ENCODE measurements at regions not wholly inside any gene's neighbourhood (a gene's known extent, or its start where the extent isn't known, plus 50 kb on each side); places are given as distances from the start of the nearest gene placed in this dataset.

GRCh38 chr1:219791766-219792165 lies 136.6 kb downstream of the SLC30A10 start:
- Histone ChIP-seq H4K91ac (ENCODE audit: insufficient read length, low read depth, low read length) (no peak overlapping the region), H3K9me3 (ENCODE audit: control insufficient read depth, low read depth, low read length) (no peaks in the 10 kb centered on the region), H3K23ac (ENCODE audit: insufficient read length, low read depth, low read length) (no peak overlapping the region), H2BK5ac (ENCODE audit: insufficient read length, low read length) (no peak overlapping the region), H3K23me2 (ENCODE audit: insufficient read length, low read depth, low read length, poor library complexity, severe bottlenecking) (no peaks in the 10 kb centered on the region), H4K20me1 (ENCODE audit: control insufficient read depth, insufficient read depth, insufficient read length) (no peaks in the 10 kb centered on the region), H4K8ac (replicated peaks; ENCODE audit: insufficient read length, low read depth, low read length) (no peak overlapping the region), H3K27me3 (ENCODE audit: insufficient read depth, low read length) (no peaks in the 10 kb centered on the region), H2BK120ac (ENCODE audit: low read depth, low read length, poor library complexity, severe bottlenecking) (no peak overlapping the region), H2BK20ac (ENCODE audit: low read depth, low read length, poor library complexity, severe bottlenecking) (no peak overlapping the region), H3K9ac (ENCODE audit: extremely low read depth, insufficient read length, low read length) (no peak overlapping the region), H3K27ac (ENCODE audit: insufficient read length, low read depth, low read length) (no peak overlapping the region), H3K14ac (ENCODE audit: insufficient read depth, low read length) (no peak overlapping the region), H3K56ac (ENCODE audit: insufficient read length, low read depth, low read length) (no peak overlapping the region), H3T11ph (ENCODE audit: low read length) (no peak overlapping the region), H2BK12ac (ENCODE audit: insufficient read length, low read depth, low read length) (no peak overlapping the region), H3K18ac (ENCODE audit: insufficient read length, low read depth, low read length) (no peak overlapping the region), H2AK5ac (ENCODE audit: insufficient read length, low read length) (no peak overlapping the region), H3K79me2 (ENCODE audit: insufficient read depth, low read length) (no peaks in the 10 kb centered on the region), H3K79me1 (ENCODE audit: insufficient read depth, low read depth, low read length, poor library complexity, severe bottlenecking) (no peaks in the 10 kb centered on the region), H3K4me2 (ENCODE audit: insufficient read depth, insufficient read length, low read length) (no peak overlapping the region), H3K4me1 (ENCODE audit: insufficient read depth, low read length) (0 out of 2 replicates have a peak, but pooled peaks cover 2% of the 10 kb centered on the region), H2AFZ (ENCODE audit: low read length) (no peak overlapping the region), H4K5ac (ENCODE audit: insufficient read length, low read depth, low read length) (no peak overlapping the region), H3K4ac (ENCODE audit: low read depth, low read length) (no peak overlapping the region), H2BK15ac (ENCODE audit: low read depth, low read length) (no peak overlapping the region)
- Mint-ChIP-seq H3K36me3 (ENCODE audit: insufficient read depth in 1 of 3, low read depth in 3 of 3) (no peaks in the 10 kb centered on the region), H3K27me3 (ENCODE audit: low read depth) (no peaks in the 10 kb centered on the region), H3K27ac (no peak overlapping the region), H3K9me3 (no peaks in the 10 kb centered on the region; a peak in 1 of 5 replicates), H3K4me3 (no peak overlapping the region), H3K4me1 (peaks cover 6 to 15% of the 10 kb centered on the region in 2 experiments)
- DNase-seq, result no peak
- WGBS (ENCODE audit: extremely low coverage, insufficient read length, low lambda C conversion rate), result no CpG with 5 or more reads among the region's 2 CpGs
- no peak for TF ChIP-seq CTCF (conservative IDR thresholded peaks at IDR 0.05)

Measured in H9 (cell line).